ENCODE measurements at regions not wholly inside any gene's neighbourhood (a gene's known extent, or its start where the extent isn't known, plus 50 kb on each side); places are given as distances from the start of the nearest gene placed in this dataset.

DNA sequence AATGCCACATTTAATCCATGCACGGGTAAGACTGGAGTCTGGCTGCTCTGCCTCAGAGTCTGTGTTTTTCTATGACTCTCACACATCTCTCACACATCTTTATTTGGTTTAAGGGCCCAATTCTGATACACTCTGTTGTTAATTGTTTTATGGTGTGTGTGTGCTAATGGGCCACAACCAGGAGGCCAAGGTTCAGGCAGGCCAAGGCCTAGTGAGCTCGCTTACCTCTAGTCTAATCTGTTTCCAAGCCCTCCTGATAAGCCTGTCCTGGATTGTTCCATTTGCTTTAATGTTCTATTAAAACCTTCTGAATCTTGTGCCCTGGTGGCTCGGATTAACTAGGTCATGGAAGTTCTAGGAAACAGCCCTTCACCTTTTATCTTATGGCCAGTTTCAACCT lies 445.4 kb upstream of the DPH6 start:
- TF ChIP-seq, protein P1, sequence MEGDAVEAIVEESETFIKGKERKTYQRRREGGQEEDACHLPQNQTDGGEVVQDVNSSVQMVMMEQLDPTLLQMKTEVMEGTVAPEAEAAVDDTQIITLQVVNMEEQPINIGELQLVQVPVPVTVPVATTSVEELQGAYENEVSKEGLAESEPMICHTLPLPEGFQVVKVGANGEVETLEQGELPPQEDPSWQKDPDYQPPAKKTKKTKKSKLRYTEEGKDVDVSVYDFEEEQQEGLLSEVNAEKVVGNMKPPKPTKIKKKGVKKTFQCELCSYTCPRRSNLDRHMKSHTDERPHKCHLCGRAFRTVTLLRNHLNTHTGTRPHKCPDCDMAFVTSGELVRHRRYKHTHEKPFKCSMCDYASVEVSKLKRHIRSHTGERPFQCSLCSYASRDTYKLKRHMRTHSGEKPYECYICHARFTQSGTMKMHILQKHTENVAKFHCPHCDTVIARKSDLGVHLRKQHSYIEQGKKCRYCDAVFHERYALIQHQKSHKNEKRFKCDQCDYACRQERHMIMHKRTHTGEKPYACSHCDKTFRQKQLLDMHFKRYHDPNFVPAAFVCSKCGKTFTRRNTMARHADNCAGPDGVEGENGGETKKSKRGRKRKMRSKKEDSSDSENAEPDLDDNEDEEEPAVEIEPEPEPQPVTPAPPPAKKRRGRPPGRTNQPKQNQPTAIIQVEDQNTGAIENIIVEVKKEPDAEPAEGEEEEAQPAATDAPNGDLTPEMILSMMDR (IDR thresholded peaks at IDR 0.05), result no peak
- no peak for TF ChIP-seq POLR2A (IDR thresholded peaks at IDR 0.05)
